GM18907 (cell line): ENCODE measurements at regions not wholly inside any gene's neighbourhood (a gene's known extent, or its start where the extent isn't known, plus 50 kb on each side); places are given as distances from the start of the nearest gene placed in this dataset.
"Not testable (repeated sequence)": the region's sequence is repeated elsewhere in the genome, so short reads cannot be mapped to it uniquely, and the experiment has no call there.

ENCODE experiments used
- ATAC-seq: cut with Tn5 transposase; IDR thresholded peaks from one replicate; pipeline ENCODE4 v1.9.1; 2021; ENCODE audit warnings: mild to moderate bottlenecking, moderate library complexity; ENCODE audit not compliant: unreplicated experiment

GRCh38 chr2:82226441-82226840 lies 1921.9 kb upstream of the LRRTM1 start:
- no peak for ATAC-seq

- ATAC-seq, result no peak
Measured at GRCh38 chr2:82224301-82224940, 1919.9 kb upstream of the LRRTM1 start.

GRCh38 chr2:82215212-82215611 lies 1910.7 kb upstream of the LRRTM1 start:
- no peak for ATAC-seq

GRCh38 chr2:82199493-82199852 lies 1894.9 kb upstream of the LRRTM1 start:
- ATAC-seq, result no peak

DNA sequence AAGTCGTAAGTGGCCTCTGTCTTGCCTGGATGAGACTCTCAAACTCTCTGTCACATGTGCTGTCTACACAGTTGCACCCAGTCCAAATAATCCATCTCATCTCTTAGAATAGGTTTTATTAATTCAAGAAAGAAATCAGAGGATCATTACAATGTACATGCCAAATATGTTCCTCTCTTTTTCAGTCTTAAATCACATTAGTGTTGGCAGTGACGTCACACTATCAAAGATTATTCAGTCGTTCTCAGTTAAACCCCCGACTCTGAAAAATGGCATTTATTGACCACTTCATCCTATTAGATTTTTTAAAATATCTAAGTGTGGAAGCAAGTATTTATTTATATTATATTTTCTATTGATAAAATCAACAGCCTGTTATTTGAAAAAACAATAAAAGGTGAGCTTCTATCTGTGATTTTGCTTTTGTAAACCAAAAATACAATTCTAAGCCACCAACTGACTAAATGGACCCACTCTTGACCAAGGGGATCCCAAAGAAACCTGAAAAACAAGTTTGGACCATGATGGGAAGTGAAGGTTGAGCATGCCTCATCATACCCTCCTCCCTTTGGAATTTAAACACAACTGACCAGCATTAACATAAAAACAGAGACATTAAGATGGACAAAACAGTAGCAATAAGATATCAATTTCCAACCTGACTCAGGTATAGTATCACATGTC lies 1894.4 kb upstream of the LRRTM1 start:
- no peak for ATAC-seq

GRCh38 chr2:82182270-82182669 lies 1877.7 kb upstream of the LRRTM1 start:
- ATAC-seq, result no peak

- not testable (repeated sequence) for ATAC-seq
Measured at GRCh38 chr2:82175210-82175609, 1870.7 kb upstream of the LRRTM1 start.

DNA sequence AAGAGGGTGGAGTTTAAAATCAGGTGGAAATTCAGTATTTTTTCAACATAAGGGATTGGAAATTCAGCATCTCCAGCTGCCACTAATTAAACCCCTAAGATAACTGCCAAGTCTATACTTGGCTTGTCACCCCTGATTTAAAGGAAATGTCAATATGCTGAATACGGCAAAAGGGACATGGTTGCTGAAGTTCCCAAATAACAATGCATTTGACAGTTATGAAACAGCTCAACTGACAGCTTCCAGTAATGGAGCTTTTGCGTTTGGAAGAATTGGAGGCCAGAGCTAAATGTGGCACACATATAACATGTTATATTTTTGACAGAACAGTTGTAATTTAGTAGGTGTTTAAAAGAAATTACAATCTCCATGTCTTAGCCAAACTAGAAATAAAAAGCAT lies 1867.9 kb upstream of the LRRTM1 start:
- ATAC-seq, result no peak

DNA sequence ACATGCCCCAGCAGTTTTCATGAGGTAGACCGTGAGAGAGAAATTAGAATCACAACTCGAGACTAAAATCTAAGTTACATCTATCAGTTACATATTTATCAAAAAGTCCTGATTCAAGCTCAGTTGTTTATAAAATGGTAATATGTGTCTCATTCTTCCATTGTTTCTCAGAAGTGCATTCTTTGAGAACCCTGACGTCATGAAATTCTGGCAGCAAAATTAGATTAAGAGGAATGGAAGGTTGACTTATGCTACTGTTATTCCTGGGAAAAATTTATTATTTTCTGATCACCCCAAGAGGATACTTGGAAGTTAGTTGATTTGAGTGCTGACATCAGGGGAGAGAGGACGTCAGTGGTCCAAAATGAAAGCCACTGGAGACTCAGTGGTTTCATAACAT lies 1864.8 kb upstream of the LRRTM1 start:
- no peak for ATAC-seq

DNA sequence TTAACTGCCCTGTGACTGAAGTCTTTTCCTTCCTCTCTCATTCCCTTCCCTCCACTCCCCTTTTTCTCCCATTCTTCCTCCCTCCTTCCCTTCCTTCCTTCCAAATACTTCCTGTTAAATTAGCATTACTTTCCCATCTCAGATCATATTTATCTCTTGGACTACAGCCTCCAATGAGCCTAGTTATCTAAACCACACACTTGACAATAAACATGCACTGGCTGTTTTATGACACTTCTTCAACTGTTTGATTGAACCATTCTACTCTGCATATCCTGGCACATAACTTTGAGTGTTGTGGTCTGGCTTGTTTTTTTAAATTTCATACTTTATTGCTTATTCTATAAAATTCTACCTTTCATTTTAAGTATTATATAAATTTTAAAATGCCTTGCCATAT lies 1860.8 kb upstream of the LRRTM1 start:
- no peak for ATAC-seq

GRCh38 chr2:82158150-82158549 lies 1853.6 kb upstream of the LRRTM1 start:
- ATAC-seq, result no peak

- no peak for ATAC-seq
Measured at GRCh38 chr2:82155469-82155868, 1850.9 kb upstream of the LRRTM1 start.

- ATAC-seq, result no peak
Measured at GRCh38 chr2:82143343-82143742, 1838.8 kb upstream of the LRRTM1 start.

DNA sequence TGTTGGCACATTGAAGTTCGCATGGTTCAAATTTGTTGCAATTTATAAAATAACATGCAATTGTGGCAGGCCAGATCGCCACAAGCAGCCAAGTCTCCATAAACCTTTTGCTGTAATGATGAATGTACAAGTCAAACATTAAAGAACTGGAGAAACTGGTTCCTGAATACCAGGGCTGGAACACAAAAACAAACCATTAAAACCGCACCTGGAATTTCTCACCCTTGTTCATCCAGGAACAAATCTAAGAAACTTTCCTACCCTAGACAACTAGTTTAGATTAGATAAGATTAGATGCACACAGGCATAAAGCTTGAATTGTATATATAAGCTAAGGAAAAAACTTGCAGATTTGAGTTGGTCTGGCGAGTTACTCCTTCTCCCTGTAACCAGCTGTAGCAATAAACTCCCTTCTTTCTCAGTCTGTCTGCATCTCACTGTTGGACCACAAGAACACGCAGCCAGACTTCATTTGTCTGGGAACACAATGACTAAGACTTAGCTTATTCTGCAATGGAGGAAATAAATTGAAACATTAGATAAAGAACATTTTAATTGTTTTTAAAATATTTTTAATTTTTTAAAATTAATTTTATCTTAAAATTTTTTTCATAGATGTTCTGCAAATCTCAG lies 1835.5 kb upstream of the LRRTM1 start:
- no peak for ATAC-seq

GRCh38 chr2:82137441-82137840 lies 1832.9 kb upstream of the LRRTM1 start:
- ATAC-seq, result no peak

DNA sequence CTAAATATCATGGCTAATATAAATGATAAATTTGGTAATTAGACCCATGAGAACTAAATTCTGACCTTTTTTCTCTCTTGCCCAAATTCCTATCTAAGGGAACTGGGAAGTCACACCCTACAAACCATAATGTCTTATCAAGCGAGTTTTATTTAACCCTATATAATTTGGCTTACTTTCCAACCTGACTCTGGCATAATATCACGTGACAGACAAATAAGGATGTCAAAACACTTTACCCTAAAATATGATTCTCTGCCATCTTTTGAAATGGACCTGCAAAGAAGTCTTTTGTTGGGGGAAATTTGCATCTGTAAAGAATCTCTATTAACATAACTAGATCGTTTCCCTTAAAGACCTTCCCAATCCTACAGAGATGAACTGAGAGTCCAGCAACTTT lies 1823.5 kb upstream of the LRRTM1 start:
- ATAC-seq, result no peak

DNA sequence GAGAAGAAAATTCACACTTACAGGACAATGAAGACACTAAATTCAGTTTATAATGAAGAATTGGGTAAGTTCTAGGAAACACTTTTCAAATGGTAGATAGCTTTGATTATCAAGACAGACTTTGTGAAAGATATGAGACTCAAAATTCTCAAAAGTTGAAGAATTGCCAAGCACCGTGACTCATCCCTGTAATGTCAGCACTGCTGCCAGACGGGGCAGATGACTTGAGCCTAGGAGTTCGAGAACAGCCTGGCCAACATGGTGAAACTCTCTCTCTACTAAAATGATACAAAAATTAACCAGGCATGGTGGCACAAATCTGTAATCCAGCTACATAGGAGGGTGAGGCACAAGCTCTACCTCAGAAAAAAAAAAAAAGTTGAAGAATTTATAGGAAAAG lies 1820.1 kb upstream of the LRRTM1 start:
- ATAC-seq, result no peak

DNA sequence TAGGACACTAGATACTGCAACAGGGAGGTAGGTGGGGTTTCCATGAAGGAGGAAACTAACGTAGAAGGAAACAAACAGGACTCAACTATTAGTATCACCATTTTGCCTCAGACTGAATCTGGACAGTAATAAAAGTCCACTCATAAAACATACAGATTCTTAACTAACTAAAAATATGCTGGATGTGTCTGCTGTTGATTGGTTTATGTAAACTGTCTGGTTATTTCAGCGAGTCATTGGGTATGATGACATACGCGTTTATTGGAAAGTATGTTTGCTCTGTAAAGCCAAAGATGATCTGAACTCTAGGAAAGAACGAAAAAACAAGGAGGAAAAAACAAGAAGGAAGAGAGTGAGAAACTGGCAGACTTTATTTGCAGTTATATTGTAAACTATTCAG lies 1816.1 kb upstream of the LRRTM1 start:
- no peak for ATAC-seq

GRCh38 chr2:82120115-82120514 lies 1815.6 kb upstream of the LRRTM1 start:
- ATAC-seq, result no peak

DNA sequence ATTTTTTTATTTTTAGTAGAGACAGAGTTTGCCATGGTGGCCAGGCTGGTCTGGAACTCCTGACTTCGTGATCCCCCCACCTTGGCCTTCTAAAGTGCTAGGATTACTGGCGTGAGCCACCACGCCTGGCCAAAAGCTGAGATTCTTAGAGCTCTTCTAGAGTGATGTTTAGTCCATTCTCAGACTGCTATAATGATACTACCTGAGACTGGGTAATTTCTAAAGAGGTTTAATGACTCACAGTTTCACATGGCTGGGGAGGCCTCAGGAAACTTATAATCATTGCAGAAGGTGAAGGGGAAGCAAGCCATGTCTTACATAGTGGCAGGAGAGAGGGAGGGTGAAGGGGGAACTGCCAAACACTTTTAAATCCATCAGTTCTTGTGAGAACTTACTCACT lies 1804.9 kb upstream of the LRRTM1 start:
- ATAC-seq, result no peak

- ATAC-seq, result no peak
Measured at GRCh38 chr2:82098617-82099016, 1794.1 kb upstream of the LRRTM1 start.

DNA sequence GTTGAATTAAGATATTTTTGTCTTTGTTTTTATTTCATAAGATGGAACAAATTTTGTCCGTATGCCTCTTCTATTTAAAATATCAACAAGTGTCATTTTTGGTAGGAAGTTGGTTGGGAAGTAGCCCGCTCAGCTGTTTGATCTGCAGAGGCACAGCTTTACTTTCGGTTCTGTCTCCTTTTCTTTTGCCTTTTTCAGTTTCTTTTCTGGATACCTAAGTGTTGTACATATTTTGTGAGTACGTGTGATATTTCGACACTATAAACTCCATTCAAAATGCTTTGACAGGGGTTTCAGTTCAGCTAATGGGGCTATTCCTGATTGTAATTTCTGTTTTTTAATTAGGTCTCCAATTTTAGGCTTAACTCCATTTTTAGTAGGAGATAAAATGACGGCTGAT lies 1785.0 kb upstream of the LRRTM1 start:
- no peak for ATAC-seq
